ENCODE measurements at regions not wholly inside any gene's neighbourhood (a gene's known extent, or its start where the extent isn't known, plus 50 kb on each side); places are given as distances from the start of the nearest gene placed in this dataset.
"Not testable (repeated sequence)": the region's sequence is repeated elsewhere in the genome, so short reads cannot be mapped to it uniquely, and the experiment has no call there.

DNA sequence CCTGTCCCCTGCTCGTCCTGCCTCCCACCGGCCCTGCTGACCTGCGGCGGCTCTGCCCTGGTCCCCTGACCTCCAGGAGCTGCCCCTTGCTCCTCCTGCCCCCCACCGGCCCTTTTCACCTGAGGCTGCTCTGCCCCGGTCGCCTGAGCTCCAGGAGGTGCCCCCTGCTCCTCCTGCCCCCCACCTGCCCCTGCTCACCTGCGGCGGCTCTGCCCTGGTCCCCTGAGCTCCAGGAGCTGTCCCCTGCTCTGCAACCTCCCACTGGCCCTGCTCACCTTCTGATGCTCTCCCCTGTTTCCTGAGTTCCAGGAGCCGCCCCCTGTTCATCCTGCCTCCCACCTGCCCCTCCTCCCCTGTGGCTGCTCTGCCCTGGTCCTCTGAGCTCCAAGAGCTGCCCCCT is 101.3 kb downstream of the TMEM121 start:
- no peak for DNase-seq (ENCODE audit: low spot score in 2 of 2)
- H3K27me3 ChIP-seq: peaks cover 12% of the 10 kb centered on the region
- H3K36me3 ChIP-seq: no peaks in the 10 kb centered on the region
- no peak overlapping the region for H3K4me3 ChIP-seq
- TF ChIP-seq POLR2A (IDR thresholded peaks at IDR 0.05): no peak
- TF ChIP-seq EP300 (IDR thresholded peaks at IDR 0.05): no peak
- no peak for TF ChIP-seq POLR2AphosphoS5 (IDR thresholded peaks at IDR 0.05)
- TF ChIP-seq CTCF (IDR thresholded peaks at IDR 0.05): no peak
- no peak overlapping the region for H3K27ac ChIP-seq
- H3K4me1 ChIP-seq: no peaks in the 10 kb centered on the region
- WGBS: 60% methylated on average over 9 of the region's 10 CpGs
- H3K9me3 ChIP-seq: peaks cover 5% of the 10 kb centered on the region

DNA sequence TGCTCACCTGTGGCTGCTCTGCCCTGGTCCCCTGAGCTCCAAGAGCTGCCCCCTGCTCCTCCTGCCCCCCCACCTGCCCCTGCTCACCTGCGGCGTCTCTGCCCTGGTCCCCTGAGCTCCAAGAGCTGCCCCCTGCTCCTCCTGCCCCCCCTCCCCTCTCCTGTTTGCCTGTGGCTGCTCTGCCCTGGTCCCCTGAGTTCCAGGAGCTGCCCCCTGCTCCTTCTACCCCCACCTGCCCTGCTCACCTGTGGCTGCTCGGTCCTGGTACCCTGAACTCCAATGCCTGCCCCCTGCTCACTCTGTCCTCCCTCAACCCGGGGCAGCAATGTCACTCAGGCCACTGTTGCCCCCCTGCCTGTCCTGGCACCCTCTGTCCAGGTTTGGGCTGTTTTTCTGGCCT is 101.7 kb downstream of the TMEM121 start:
- 83% methylated on average over 3 of the region's 4 CpGs for WGBS
- H3K27me3 ChIP-seq: peaks cover 12% of the 10 kb centered on the region
- not testable (repeated sequence) for H3K4me3 ChIP-seq; H3K36me3 ChIP-seq; H3K9me3 ChIP-seq; H3K4me1 ChIP-seq; H3K27ac ChIP-seq; DNase-seq (ENCODE audit: low spot score in 2 of 2)

DNA sequence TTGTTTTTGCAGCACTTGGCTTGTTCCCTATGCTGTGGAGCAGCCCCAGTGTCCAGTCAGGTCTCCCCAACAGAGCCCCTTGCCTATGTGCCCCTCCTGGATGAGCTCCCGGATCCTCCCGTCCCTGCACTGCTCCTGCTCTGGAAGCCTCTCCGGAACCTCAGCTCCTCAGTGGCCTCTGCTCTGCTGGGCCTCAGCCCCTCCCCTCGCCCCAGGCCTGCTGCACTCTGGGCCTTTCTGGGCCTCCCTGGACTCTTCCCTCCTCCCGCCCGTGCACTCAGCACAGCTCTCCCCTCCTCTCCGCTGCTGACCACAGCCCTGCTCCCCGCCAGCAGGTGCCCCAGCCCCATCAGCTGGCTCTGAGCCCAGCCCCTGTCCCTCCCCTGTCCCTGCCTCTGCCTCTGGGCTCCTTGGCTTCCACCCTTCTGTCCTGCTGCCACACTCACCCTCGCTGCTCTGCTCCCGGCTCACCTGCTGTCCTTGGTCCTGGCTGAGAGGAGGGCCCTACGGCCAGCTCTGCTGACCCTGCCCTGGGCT is 102.2 kb downstream of the TMEM121 start:
- DNase-seq (ENCODE audit: low spot score in 2 of 2): not testable (repeated sequence)

DNA sequence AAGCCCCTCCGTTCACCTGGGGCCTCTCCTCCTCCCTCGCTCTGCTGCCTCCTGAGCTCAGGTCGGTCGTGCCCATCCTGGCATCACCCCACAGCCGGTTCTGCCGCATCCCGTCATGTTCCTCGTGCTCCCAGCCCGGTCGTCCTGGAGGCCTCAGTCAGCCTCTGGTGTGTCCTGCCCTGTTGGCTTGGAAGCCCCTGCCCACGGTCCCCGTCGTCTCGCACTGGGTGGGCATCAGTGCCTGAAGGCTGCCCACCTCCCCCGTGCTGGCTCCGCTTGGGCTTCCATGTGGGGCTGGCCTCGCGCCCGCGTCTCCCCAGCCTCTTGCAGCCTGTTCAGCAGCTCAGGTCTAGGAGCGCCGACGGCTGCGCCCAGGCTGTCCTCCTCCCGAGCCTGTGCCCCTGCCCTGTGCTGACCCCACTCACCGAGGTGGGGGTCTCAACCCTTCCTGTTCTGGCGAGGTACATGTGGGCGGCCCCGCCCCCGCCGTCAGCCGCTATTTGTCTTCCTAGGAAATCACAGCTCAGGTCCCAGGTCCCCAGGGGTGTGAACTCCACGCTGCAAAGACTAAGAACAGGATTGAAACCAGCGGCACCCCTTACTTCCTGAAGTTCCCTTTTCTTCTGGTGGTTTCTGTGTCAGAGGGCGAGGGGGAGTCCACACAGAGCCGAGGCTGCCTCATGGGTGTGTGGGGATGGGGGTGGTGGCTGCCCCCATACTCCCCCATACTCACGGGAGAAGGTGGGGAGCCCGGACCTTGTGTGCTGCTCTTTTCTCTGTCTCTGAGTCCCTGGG is 102.9 kb downstream of the TMEM121 start:
- DNase-seq (ENCODE audit: low spot score in 2 of 2); H3K36me3 ChIP-seq; H3K4me3 ChIP-seq; H3K9me3 ChIP-seq; H3K4me1 ChIP-seq; H3K27ac ChIP-seq: not testable (repeated sequence)
- H3K27me3 ChIP-seq: peaks cover 12% of the 10 kb centered on the region
- WGBS: 64% methylated on average over 23 of the region's 38 CpGs

More for the DNA sequence above, 102.2 kb downstream of the TMEM121 start:
- H3K4me1 ChIP-seq, H3K27ac ChIP-seq, H3K4me3 ChIP-seq, H3K9me3 ChIP-seq, H3K36me3 ChIP-seq: not testable (repeated sequence)
- peaks cover 12% of the 10 kb centered on the region for H3K27me3 ChIP-seq
- 46% methylated on average over 8 of the region's 11 CpGs for WGBS

GRCh38 chr14:105629886-105630215 is 103.5 kb downstream of the TMEM121 start:
- DNase-seq (ENCODE audit: low spot score in 2 of 2): no peak
- no CpG with 5 or more reads among the region's 5 CpGs for WGBS
- Histone ChIP-seq H3K4me3 (no peak overlapping the region), H3K27ac (no peak overlapping the region), H3K36me3 (no peaks in the 10 kb centered on the region), H3K4me1 (no peaks in the 10 kb centered on the region), H3K9me3 (peaks cover 5% of the 10 kb centered on the region), H3K27me3 (peaks cover 12% of the 10 kb centered on the region)
- no peak for TF ChIP-seq POLR2AphosphoS5 (IDR thresholded peaks at IDR 0.05)
- no peak for TF ChIP-seq POLR2A (IDR thresholded peaks at IDR 0.05)
- TF ChIP-seq EP300 (IDR thresholded peaks at IDR 0.05): no peak

DNA sequence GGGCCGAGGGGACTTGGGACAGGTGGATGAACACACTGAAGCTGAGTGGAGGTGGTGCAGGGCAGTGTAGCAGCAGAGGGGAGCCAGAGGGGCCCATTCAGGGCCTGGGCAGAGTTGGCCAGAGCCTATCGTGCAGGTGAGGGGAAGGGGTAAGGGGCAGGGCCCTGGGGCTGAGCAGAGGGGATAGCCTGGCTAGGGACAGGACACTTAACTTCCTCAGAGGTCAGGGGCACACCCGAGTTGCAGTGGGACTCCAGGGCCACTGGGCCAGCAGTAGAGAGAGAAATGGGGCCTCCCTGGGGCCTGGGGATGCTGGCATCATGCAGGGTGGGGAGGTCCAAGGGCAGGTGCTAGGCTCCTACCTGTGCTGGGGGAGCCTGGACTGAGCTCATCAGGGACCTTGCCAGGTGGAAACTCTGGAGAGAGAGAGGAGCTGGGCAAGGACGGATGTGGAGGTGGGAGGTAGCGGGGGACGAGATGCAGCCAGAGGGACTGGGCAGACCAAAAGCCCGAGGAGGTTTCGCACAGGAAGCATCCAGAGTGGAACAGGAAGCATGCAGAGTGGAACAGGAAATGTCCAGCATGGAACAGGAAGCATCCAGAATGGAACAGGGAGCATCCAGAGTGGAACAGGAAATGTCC is 104.0 kb downstream of the TMEM121 start:
- H3K4me1 ChIP-seq; H3K36me3 ChIP-seq; H3K9me3 ChIP-seq; DNase-seq (ENCODE audit: low spot score in 2 of 2); H3K4me3 ChIP-seq; H3K27ac ChIP-seq: not testable (repeated sequence)
- 90% methylated on average over 7 of the region's 8 CpGs for WGBS
- peaks cover 12% of the 10 kb centered on the region for H3K27me3 ChIP-seq

- H3K4me1 ChIP-seq; H3K4me3 ChIP-seq; H3K36me3 ChIP-seq; H3K9me3 ChIP-seq; DNase-seq (ENCODE audit: low spot score in 2 of 2); H3K27ac ChIP-seq: not testable (repeated sequence)
- WGBS: 77% methylated on average over 8 of the region's 24 CpGs
- H3K27me3 ChIP-seq: peaks cover 12% of the 10 kb centered on the region
Observed at GRCh38 chr14:105630935-105631779, 104.8 kb downstream of the TMEM121 start.

- Histone ChIP-seq H3K4me1 (no peaks in the 10 kb centered on the region), H3K9me3 (peaks cover 5% of the 10 kb centered on the region), H3K4me3 (no peak overlapping the region), H3K27ac (no peak overlapping the region), H3K27me3 (peaks cover 12% of the 10 kb centered on the region), H3K36me3 (no peaks in the 10 kb centered on the region)
- TF ChIP-seq POLR2A (IDR thresholded peaks at IDR 0.05) (no peak), POLR2AphosphoS5 (IDR thresholded peaks at IDR 0.05) (no peak), EP300 (IDR thresholded peaks at IDR 0.05) (no peak), CTCF (IDR thresholded peaks at IDR 0.05) (no peak)
- DNase-seq (ENCODE audit: low spot score in 2 of 2): no peak
- 89% methylated on average over 2 of the region's 3 CpGs for WGBS
Observed at GRCh38 chr14:105632010-105632409, 105.6 kb downstream of the TMEM121 start.

DNA sequence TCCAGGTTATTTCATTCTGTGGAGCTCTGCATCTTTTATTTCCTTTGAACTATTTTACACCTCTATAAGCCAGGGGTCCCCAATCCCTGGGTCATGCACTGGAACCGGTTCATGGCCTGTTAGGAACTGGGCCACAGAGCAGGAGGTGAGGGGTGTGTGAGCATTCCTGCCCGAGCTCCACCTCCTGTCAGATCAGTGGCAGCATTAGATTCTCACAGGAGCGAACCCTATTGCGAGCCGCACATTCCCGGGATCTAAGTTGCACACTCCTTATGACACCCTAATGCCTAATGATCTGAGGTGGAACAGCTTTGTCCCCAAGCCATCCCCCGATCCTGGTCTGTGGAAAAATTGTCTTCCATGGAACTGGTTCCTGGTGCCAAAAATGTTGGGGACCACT is 107.2 kb downstream of the TMEM121 start:
- H3K27ac ChIP-seq; H3K27me3 ChIP-seq; H3K4me1 ChIP-seq; H3K9me3 ChIP-seq; H3K36me3 ChIP-seq; H3K4me3 ChIP-seq; DNase-seq (ENCODE audit: low spot score in 2 of 2): not testable (repeated sequence)
- WGBS: 61% methylated on average over 7 of the region's 7 CpGs
